ENCODE measurements at regions not wholly inside any gene's neighbourhood (a gene's known extent, or its start where the extent isn't known, plus 50 kb on each side); places are given as distances from the start of the nearest gene placed in this dataset.

DNA sequence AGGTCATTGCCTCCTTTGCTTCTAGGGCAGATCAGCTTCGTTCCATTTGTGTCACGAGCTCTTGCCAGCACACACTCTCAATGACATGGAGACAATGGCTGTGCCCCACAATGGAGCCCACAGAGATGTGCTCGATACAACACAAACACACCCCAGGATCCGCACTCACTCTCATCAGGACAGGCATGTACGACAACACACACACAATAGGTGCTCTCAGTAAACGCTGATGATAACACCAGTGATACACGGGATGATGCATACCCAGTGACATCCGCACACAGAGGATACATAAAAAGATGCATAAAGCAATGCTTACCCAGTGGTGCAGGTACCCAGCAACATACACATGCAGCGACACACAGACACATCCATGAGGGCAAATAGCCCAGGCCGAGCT lies 61.2 kb upstream of the LBX1 start:
- ATAC-seq (ENCODE audit: low read depth) = no peak
- in situ Hi-C loops (cut with MboI; ENCODE audit: low sequenced_read_pairs) = loop anchor here (5.0 to 25.0 kb wide), 2 partner anchors 78 to 147 kb away; no protein-coding TSS in a partner anchor
- Histone ChIP-seq H4K5ac (ENCODE audit: low read depth, low read length) (no peak overlapping the region), H3K79me1 (ENCODE audit: low read depth in 1 of 2, low read length in 2 of 2) (no peaks in the 10 kb centered on the region), H4K91ac (ENCODE audit: insufficient read depth, low read depth, low read length) (no peak overlapping the region), H3K4me1 (ENCODE audit: control insufficient read depth, insufficient read depth, low read length) (no peaks in the 10 kb centered on the region), H3K23ac (ENCODE audit: low read depth, low read length) (no peak overlapping the region; the same call in 1 of the 2 replicates), H3K9ac (ENCODE audit: low read depth, low read length) (no peak overlapping the region), H2AK9ac (replicated peaks; ENCODE audit: low read depth, low read length, poor library complexity) (no peak overlapping the region), H4K8ac (ENCODE audit: low read depth in 2 of 2, low read length in 2 of 2) (no peak overlapping the region), H3K56ac (ENCODE audit: extremely low read depth, insufficient read depth, low read length) (no peak overlapping the region), H3K9me1 (ENCODE audit: insufficient read depth, low read length) (0 out of 2 replicates have a peak, but pooled peaks cover 4% of the 10 kb centered on the region), H3K4me3 (ENCODE audit: insufficient read depth, low read depth, low read length) (no peak overlapping the region), H2BK20ac (ENCODE audit: low read depth, low read length) (no peak overlapping the region), H3K27ac (ENCODE audit: insufficient read depth, low read length) (no peak overlapping the region), H3K9me3 (ENCODE audit: control insufficient read depth, insufficient read depth, low read length) (no peaks in the 10 kb centered on the region), H2AK5ac (ENCODE audit: low read depth, low read length) (no peak overlapping the region), H3K36me3 (ENCODE audit: control insufficient read depth, insufficient read depth, low read length) (no peaks in the 10 kb centered on the region), H3K18ac (ENCODE audit: low read depth, low read length) (no peak overlapping the region), H3K27me3 (ENCODE audit: control insufficient read depth, insufficient read depth, low read length) (peaks cover 84% of the 10 kb centered on the region), H2BK120ac (ENCODE audit: low read depth, low read length) (no peak overlapping the region), H2BK5ac (ENCODE audit: low read depth, low read length, poor library complexity, severe bottlenecking) (no peak overlapping the region), H3K4me2 (ENCODE audit: low read depth, low read length) (no peak overlapping the region), H3K14ac (replicated peaks; ENCODE audit: low read depth, low read length) (no peak overlapping the region), H2BK15ac (ENCODE audit: low read depth, low read length) (no peak overlapping the region), H2AFZ (replicated peaks; ENCODE audit: low read length, poor library complexity) (no peak overlapping the region), H3K4ac (ENCODE audit: low read depth, low read length) (no peak overlapping the region), H4K20me1 (ENCODE audit: insufficient read depth, low read length) (0 out of 2 replicates have a peak, but pooled peaks cover 3% of the 10 kb centered on the region)
- TF ChIP-seq MAFK (IDR thresholded peaks at IDR 0.05; ENCODE audit: low read depth, low read length) (no peak), RAD21 (IDR thresholded peaks at IDR 0.05; ENCODE audit: low read length) (no peak), MAZ (IDR thresholded peaks at IDR 0.05; ENCODE audit: borderline replicate concordance, low read depth, low read length) (no peak)
- TF ChIP-seq, protein P1, sequence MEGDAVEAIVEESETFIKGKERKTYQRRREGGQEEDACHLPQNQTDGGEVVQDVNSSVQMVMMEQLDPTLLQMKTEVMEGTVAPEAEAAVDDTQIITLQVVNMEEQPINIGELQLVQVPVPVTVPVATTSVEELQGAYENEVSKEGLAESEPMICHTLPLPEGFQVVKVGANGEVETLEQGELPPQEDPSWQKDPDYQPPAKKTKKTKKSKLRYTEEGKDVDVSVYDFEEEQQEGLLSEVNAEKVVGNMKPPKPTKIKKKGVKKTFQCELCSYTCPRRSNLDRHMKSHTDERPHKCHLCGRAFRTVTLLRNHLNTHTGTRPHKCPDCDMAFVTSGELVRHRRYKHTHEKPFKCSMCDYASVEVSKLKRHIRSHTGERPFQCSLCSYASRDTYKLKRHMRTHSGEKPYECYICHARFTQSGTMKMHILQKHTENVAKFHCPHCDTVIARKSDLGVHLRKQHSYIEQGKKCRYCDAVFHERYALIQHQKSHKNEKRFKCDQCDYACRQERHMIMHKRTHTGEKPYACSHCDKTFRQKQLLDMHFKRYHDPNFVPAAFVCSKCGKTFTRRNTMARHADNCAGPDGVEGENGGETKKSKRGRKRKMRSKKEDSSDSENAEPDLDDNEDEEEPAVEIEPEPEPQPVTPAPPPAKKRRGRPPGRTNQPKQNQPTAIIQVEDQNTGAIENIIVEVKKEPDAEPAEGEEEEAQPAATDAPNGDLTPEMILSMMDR (conservative IDR thresholded peaks at IDR 0.05; ENCODE audit: low read depth, low read length) = no peak
- dilution Hi-C loops (cut with HindIII; ENCODE audit: low sequenced_read_pairs, unreplicated experiment) = loop anchor here (25.0 kb wide), 1 partner anchor 172 kb away; no protein-coding TSS in a partner anchor
- CTCF ChIA-PET = interaction anchor here (1.0 kb wide), 1 partner anchor 8 kb away, joined by 3 read pairs; no protein-coding TSS in a partner anchor
- intact Hi-C loops (cut with micrococcal nuclease) = loop anchor here (2.0 to 10.0 kb wide), 2 partner anchors 76 to 494 kb away; partner anchors contain the start of gene NPM3
- POLR2A ChIA-PET (ENCODE audit: unreplicated experiment) = no interaction called here
- WGBS, 2 experiments (ENCODE audit: extremely low coverage in 2 of 2, insufficient read length in 1 of 2) = 81% methylated on average over 3 of the region's 10 CpGs; no CpG with 5 or more reads in 1 of the 2 experiments
- no TSS peak for BruUV-seq (replicated peaks)
- no peak for DNase-seq
